ENCODE measurements at regions not wholly inside any gene's neighbourhood (a gene's known extent, or its start where the extent isn't known, plus 50 kb on each side); places are given as distances from the start of the nearest gene placed in this dataset.

- intact Hi-C loops (cut with micrococcal nuclease): no loop called here
Observed at GRCh38 chr12:105798256-105798845, 340.4 kb downstream of the NUAK1 start.

GRCh38 chr12:105799103-105799502, 339.7 kb downstream of the NUAK1 start:
- intact Hi-C loops (cut with micrococcal nuclease): no loop called here

GRCh38 chr12:105801351-105801750, 337.4 kb downstream of the NUAK1 start:
- intact Hi-C loops (cut with micrococcal nuclease): no loop called here

DNA sequence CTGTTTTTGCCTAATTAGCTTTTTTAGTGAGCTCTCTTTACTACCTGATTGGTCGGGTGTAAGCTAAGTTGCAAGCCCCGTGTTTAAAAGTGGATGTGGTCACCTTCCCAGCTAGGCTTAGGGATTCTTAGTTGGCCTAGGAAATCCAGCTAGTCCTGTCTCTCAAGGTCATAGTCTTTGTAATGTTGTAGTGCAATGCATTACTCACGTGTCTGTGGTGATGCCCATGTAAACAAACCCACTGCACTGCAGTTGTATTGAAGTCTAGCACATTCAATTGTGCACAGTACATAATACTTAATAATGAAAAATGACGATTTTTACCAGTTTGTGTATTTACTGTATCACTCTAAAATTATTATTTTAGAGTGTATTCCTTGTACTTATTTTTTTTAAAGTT, 335.5 kb downstream of the NUAK1 start:
- intact Hi-C loops (cut with micrococcal nuclease): no loop called here

GRCh38 chr12:105804591-105805265, 334.0 kb downstream of the NUAK1 start:
- intact Hi-C loops (cut with micrococcal nuclease): no loop called here

DNA sequence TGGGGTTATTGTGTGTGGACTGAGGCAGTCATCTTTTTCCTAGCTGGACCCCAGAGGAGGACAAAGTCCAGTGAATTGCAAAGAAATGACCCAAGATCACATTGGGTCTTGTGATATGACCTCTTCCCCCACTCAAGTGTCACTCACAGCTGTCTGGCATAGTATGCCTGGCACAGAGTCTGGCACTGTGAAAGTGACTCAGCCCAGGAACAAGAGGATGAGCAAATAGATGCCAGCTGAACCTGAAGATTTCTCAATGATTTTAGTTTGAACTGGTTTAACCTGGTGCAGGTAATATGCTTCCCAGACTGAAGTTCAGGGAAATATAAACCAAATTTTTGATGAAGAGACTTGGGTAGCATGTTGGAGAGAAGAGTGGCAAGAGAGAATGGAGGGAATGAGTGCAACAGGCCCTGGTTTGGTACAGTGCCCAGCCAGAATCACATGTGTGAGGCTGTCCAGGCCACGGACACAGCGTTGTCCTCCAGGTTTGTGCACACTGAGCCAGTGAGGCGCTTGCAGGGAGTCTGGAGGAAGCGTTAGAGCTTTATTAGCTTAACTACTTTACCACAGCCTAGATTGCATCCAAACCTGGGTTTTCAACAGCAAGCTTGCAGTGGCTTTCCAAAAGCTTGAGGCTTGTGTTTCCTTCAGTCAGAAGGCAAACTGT, 332.9 kb downstream of the NUAK1 start:
- intact Hi-C loops (cut with micrococcal nuclease): no loop called here

GRCh38 chr12:105806400-105806770, 332.4 kb downstream of the NUAK1 start:
- intact Hi-C loops (cut with micrococcal nuclease): no loop called here

DNA sequence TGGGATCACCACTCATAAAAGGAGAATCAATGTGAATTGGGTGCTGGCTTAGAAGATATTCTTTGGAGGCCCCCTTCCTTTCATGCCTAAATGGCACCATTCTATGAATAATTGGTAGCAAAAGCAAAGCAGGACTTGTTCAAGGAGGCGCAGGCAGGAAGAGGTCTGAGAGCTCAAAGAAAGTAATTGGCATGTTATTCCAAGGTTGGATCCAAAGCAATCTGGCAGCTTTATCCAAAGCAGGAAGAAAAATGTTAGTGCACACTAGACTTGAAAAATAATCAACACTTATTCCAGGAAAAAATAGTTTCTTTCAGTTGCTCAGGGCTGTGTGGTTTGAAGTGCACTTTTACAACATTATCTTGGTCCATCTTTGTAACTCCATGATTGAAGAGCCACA, 326.4 kb downstream of the NUAK1 start:
- intact Hi-C loops (cut with micrococcal nuclease): no loop called here

DNA sequence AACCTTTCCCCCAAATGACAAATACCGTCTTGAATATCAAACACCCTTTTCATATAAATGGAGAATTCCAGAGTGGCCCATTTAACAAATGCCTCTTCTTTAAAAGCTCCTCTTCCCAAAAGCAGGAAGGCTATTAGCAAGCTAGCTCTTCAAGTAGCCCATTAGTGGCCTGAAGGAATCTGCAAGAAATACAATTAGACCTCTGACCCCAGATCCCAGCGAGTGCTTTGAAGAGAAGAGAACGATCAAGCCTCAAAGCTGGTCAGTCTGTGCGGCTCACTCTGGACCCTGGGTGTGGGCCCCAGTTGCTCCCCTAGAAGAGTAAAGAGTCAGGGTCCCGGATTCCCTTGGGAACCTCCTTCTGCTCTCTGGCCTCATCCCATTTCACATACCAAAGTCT, 325.6 kb downstream of the NUAK1 start:
- intact Hi-C loops (cut with micrococcal nuclease): no loop called here

DNA sequence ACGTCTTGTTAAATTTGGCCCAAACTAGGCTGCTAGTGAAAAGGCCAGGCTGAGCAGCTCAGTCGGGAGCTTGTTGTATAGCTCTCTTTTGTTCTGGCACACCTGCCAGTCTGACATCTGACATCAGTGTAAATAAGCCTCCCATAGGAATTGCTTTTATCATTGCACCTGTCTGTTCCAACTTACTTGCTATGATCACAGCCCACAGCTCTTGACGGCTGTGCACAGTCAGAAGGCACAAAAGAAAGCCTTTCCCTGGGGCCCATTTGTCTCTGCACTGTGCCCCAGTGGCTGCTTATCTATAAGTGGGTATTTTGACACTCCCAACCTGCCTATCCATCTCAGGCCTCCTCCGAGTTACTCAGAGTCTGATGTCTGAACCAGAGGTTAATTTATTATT, 324.5 kb downstream of the NUAK1 start:
- intact Hi-C loops (cut with micrococcal nuclease): no loop called here

GRCh38 chr12:105819549-105819948, 319.2 kb downstream of the NUAK1 start:
- intact Hi-C loops (cut with micrococcal nuclease): no loop called here

- intact Hi-C loops (cut with micrococcal nuclease): no loop called here
Observed at GRCh38 chr12:105820429-105821125, 318.2 kb downstream of the NUAK1 start.

DNA sequence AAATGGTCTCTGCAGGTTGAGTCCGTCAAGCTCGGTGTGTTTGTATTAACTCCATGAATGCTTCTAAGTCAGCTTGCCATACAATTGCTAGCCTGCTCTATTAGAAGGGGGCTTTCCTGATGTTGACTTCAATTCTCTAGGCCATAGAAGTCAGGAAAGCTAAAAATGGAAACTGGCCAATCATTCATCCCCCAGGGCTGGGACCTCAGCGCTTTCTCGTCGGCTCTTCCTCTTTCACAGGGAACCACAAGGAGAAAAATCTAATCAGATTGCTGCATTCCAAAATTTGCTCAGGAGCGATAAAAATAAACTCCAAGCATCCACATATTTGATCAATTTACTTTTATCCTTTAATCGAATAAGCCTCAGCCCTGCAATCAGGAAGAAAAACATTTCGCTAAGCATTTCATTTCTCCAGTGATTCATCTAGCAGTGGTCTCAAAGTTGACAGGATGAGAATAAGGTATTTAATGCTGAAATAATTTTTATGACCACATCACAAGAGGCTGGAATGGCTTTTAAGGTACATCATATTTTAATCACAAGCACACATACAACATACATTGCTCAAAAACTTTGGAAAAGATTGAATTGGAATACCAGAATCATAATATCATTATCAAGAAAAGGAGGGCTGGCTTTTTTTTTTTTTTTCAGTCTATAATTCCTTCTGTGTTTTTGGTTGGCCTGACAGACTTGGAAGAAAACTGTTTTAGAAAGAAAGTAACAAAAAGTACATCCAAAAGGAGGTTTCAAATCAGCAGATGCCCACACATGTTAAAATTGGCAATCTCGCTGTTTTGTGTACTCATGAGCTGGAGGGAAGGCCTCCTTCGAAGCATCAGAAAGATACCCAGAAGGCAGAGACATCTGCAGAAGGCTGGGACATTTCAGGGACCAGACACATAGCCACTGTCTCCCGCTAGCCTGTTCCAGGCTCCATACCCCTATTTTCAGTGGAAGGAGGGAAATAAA, 316.3 kb downstream of the NUAK1 start:
- intact Hi-C loops (cut with micrococcal nuclease): no loop called here

DNA sequence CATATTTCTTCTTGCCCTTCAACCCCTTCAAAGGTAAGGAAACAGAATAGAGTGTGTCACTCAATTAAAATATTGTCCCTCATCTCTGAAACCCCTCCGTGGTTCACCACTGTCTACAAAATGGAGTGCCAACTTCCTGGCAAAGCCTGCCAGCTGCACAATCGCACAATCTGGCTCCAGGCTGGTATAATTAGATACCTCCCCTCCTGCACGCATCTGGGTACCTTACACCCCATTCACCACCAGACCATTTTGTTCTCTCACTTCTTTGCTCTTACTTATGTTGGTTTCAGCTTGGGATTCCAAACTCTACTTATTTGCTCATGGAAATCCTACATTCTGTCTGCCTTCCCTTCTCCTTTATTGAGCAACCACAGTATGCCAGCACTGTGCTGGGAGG, 314.9 kb downstream of the NUAK1 start:
- intact Hi-C loops (cut with micrococcal nuclease): no loop called here

- intact Hi-C loops (cut with micrococcal nuclease): no loop called here
Observed at GRCh38 chr12:105825141-105825540, 313.6 kb downstream of the NUAK1 start.

GRCh38 chr12:105831372-105831771, 307.4 kb downstream of the NUAK1 start:
- intact Hi-C loops (cut with micrococcal nuclease): no loop called here

DNA sequence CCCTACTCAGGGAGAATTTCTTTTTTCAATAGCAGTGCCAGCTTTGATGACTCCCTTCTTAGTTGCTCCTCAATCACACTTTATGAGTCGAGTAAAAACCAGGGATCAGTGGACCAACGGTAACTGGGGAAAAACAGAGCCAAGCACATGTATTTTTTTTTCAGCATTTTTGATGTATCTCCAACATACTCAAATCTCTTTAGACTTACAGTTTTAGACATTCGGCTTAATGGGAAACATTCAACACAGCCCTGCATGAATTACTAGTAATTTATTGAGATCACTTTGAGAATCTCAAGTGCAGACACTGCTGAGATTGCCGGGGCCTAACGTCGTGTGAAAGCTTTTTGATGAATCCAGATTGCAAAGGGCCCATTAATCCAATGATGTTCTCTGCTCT, 306.7 kb downstream of the NUAK1 start:
- intact Hi-C loops (cut with micrococcal nuclease): no loop called here

- intact Hi-C loops (cut with micrococcal nuclease): no loop called here
Observed at GRCh38 chr12:105832806-105833205, 305.9 kb downstream of the NUAK1 start.

DNA sequence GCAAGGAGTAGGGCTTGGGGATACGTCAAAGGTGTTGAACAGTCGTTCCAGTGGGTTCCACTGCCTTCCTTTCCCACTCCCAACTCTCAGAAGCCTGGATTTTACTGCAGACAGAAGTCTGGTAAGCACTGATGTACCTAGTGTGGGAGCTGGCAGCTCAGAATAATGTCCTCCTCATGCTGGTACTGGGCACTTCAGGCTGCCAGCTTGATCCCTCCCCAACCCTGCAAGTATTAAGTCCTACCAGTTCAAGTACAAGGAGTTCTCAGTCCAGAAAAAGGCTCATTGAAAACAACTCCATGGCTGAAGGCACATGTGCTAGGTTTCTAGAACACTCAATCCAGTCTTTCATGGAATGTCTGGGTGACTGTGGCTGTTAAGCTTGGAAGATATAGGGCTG, 304.3 kb downstream of the NUAK1 start:
- intact Hi-C loops (cut with micrococcal nuclease): no loop called here

GRCh38 chr12:105835580-105836241, 303.0 kb downstream of the NUAK1 start:
- intact Hi-C loops (cut with micrococcal nuclease): no loop called here

DNA sequence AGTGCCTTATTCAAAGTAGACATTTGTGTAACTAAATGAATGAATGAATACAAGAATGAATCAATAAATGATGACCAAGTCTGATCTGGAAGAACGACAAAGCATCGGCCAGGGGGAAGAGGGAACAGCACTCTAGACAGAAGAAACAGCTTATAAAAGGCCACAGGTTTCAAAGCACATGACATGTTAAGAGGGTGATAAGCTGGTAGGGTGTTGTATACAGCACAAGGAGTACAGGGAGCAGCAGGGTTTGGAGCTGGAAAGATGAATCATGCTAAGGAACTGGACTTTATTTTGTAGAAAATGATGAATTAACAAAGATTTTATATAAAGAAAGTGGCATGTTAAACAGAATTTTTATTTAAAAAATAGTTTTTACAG, 302.5 kb downstream of the NUAK1 start:
- intact Hi-C loops (cut with micrococcal nuclease): no loop called here
